HEK293 (cell line): ENCODE measurements at regions not wholly inside any gene's neighbourhood (a gene's known extent, or its start where the extent isn't known, plus 50 kb on each side); places are given as distances from the start of the nearest gene placed in this dataset.

ENCODE experiments used
- KLF10 ChIP-seq: fragments of 450-650 bp; IDR thresholded peaks from 2 replicates; pipeline ENCODE4 v1.5.1; 2018; ENCODE audit warnings: missing biosample characterization, mild to moderate bottlenecking, missing genetic modification characterization
- ZNF184 ChIP-seq: fragments of 450-650 bp; IDR thresholded peaks from 2 replicates; pipeline ENCODE4 v1.5.1; 2018; ENCODE audit warnings: missing biosample characterization, mild to moderate bottlenecking, missing genetic modification characterization
- ZNF266 ChIP-seq: fragments of 450-650 bp; formaldehyde crosslinking; IDR thresholded peaks from 2 replicates; pipeline ENCODE4 v1.5.1; 2016; ENCODE audit warnings: missing biosample characterization, missing genetic modification characterization, low read depth
- ZNF302 ChIP-seq: fragments of 450-650 bp; formaldehyde crosslinking; IDR thresholded peaks from 2 replicates; pipeline ENCODE4 v1.5.1; 2016; ENCODE audit warnings: missing biosample characterization, missing genetic modification characterization, low read depth
- ZNF350 ChIP-seq: fragments of 450-650 bp; formaldehyde crosslinking; IDR thresholded peaks from 2 replicates; pipeline ENCODE4 v1.5.0; 2017; ENCODE audit warnings: missing biosample characterization, mild to moderate bottlenecking, missing genetic modification characterization
- TF ChIP-seq, protein P1 (sequence below): fragments of 450-650 bp; IDR thresholded peaks from 2 replicates; pipeline ENCODE4 v1.5.1; 2018; ENCODE audit warnings: missing biosample characterization, mild to moderate bottlenecking, missing genetic modification characterization
- TF ChIP-seq, protein P2 (sequence below): fragments of 450-650 bp; formaldehyde crosslinking; IDR thresholded peaks from 2 replicates; pipeline ENCODE4 v1.5.1; 2016; ENCODE audit warnings: missing biosample characterization, missing genetic modification characterization
- TF ChIP-seq, protein P3 (sequence below): fragments of 450-650 bp; formaldehyde crosslinking; IDR thresholded peaks from 2 replicates; pipeline ENCODE4 v1.5.1; 2016; ENCODE audit warnings: missing biosample characterization, missing genetic modification characterization, low read depth
- TF ChIP-seq, protein P4 (sequence below): fragments of 450-650 bp; formaldehyde crosslinking; conservative IDR thresholded peaks from 2 replicates; pipeline ENCODE4 v1.5.1; 2016; ENCODE audit warnings: low read depth, missing biosample characterization, missing genetic modification characterization
- TF ChIP-seq, protein P5 (sequence below): fragments of 450-650 bp; formaldehyde crosslinking; IDR thresholded peaks from 2 replicates; pipeline ENCODE4 v1.5.1; 2016; ENCODE audit warnings: missing biosample characterization, missing genetic modification characterization

DNA sequence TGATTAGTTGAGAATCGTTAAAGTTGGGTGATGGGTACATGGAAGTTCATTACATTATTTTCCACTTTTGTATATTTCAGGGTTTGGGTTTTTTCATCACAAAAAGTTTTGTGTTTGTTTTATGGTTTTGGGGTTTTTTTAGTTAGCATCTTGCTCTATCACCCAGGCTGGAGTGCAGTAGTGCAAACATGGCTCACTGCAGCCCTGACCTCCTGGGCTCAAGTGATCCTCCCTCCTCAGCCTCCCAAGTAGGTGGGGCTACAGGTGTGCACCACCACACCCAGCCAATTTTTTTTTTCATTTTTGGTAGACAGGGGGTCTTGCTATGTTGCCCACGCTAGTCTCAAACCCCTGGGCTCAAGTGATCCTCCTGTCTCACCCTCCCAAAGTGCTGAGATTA is 100.1 kb upstream of the CHD2 start:
- TF ChIP-seq ZNF302 (tag by site-specific recombination) (no peak), ZNF184 (tag by site-specific recombination) (no peak), ZNF266 (tag by site-specific recombination) (no peak), KLF10 (tag by site-specific recombination) (no peak), ZNF350 (tag by site-specific recombination) (no peak)
- TF ChIP-seq, protein P1, sequence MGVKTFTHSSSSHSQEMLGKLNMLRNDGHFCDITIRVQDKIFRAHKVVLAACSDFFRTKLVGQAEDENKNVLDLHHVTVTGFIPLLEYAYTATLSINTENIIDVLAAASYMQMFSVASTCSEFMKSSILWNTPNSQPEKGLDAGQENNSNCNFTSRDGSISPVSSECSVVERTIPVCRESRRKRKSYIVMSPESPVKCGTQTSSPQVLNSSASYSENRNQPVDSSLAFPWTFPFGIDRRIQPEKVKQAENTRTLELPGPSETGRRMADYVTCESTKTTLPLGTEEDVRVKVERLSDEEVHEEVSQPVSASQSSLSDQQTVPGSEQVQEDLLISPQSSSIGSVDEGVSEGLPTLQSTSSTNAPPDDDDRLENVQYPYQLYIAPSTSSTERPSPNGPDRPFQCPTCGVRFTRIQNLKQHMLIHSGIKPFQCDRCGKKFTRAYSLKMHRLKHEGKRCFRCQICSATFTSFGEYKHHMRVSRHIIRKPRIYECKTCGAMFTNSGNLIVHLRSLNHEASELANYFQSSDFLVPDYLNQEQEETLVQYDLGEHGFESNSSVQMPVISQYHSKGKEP (tag by site-specific recombination): no peak
- TF ChIP-seq, protein P2, sequence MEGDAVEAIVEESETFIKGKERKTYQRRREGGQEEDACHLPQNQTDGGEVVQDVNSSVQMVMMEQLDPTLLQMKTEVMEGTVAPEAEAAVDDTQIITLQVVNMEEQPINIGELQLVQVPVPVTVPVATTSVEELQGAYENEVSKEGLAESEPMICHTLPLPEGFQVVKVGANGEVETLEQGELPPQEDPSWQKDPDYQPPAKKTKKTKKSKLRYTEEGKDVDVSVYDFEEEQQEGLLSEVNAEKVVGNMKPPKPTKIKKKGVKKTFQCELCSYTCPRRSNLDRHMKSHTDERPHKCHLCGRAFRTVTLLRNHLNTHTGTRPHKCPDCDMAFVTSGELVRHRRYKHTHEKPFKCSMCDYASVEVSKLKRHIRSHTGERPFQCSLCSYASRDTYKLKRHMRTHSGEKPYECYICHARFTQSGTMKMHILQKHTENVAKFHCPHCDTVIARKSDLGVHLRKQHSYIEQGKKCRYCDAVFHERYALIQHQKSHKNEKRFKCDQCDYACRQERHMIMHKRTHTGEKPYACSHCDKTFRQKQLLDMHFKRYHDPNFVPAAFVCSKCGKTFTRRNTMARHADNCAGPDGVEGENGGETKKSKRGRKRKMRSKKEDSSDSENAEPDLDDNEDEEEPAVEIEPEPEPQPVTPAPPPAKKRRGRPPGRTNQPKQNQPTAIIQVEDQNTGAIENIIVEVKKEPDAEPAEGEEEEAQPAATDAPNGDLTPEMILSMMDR (tag by site-specific recombination): no peak
- TF ChIP-seq, protein P3, sequence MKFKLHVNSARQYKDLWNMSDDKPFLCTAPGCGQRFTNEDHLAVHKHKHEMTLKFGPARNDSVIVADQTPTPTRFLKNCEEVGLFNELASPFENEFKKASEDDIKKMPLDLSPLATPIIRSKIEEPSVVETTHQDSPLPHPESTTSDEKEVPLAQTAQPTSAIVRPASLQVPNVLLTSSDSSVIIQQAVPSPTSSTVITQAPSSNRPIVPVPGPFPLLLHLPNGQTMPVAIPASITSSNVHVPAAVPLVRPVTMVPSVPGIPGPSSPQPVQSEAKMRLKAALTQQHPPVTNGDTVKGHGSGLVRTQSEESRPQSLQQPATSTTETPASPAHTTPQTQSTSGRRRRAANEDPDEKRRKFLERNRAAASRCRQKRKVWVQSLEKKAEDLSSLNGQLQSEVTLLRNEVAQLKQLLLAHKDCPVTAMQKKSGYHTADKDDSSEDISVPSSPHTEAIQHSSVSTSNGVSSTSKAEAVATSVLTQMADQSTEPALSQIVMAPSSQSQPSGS: no peak
- TF ChIP-seq, protein P4, sequence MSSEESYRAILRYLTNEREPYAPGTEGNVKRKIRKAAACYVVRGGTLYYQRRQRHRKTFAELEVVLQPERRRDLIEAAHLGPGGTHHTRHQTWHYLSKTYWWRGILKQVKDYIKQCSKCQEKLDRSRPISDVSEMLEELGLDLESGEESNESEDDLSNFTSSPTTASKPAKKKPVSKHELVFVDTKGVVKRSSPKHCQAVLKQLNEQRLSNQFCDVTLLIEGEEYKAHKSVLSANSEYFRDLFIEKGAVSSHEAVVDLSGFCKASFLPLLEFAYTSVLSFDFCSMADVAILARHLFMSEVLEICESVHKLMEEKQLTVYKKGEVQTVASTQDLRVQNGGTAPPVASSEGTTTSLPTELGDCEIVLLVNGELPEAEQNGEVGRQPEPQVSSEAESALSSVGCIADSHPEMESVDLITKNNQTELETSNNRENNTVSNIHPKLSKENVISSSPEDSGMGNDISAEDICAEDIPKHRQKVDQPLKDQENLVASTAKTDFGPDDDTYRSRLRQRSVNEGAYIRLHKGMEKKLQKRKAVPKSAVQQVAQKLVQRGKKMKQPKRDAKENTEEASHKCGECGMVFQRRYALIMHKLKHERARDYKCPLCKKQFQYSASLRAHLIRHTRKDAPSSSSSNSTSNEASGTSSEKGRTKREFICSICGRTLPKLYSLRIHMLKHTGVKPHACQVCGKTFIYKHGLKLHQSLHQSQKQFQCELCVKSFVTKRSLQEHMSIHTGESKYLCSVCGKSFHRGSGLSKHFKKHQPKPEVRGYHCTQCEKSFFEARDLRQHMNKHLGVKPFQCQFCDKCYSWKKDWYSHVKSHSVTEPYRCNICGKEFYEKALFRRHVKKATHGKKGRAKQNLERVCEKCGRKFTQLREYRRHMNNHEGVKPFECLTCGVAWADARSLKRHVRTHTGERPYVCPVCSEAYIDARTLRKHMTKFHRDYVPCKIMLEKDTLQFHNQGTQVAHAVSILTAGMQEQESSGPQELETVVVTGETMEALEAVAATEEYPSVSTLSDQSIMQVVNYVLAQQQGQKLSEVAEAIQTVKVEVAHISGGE (tag by site-specific recombination): no peak
- TF ChIP-seq, protein P5, sequence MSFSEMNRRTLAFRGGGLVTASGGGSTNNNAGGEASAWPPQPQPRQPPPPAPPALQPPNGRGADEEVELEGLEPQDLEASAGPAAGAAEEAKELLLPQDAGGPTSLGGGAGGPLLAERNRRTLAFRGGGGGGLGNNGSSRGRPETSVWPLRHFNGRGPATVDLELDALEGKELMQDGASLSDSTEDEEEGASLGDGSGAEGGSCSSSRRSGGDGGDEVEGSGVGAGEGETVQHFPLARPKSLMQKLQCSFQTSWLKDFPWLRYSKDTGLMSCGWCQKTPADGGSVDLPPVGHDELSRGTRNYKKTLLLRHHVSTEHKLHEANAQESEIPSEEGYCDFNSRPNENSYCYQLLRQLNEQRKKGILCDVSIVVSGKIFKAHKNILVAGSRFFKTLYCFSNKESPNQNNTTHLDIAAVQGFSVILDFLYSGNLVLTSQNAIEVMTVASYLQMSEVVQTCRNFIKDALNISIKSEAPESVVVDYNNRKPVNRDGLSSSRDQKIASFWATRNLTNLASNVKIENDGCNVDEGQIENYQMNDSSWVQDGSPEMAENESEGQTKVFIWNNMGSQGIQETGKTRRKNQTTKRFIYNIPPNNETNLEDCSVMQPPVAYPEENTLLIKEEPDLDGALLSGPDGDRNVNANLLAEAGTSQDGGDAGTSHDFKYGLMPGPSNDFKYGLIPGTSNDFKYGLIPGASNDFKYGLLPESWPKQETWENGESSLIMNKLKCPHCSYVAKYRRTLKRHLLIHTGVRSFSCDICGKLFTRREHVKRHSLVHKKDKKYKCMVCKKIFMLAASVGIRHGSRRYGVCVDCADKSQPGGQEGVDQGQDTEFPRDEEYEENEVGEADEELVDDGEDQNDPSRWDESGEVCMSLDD (tag by site-specific recombination): no peak
